GM12878 (cell line): ENCODE measurements at regions not wholly inside any gene's neighbourhood (a gene's known extent, or its start where the extent isn't known, plus 50 kb on each side); places are given as distances from the start of the nearest gene placed in this dataset.

Experiments used
- ATAC-seq: fragments of 200-7000 bp; cut with Tn5 transposase; 3 replicates; pipeline ENCODE4 v1.9.1; 2020; ENCODE audit warnings: mild to moderate bottlenecking, moderate library complexity
- BruUV-seq: library from RNA; stranded (reverse); fragments of 400-500 nt; replicated peaks from 2 replicates; lab custom pipeline; 2021; lab: Mats Ljungman, UMichigan
- CTCF ChIA-PET: fragments of 300-600 bp; sonication (Branson Sonifier 250); formaldehyde crosslinking; extraction: SDS; loops from one replicate; lab custom pipeline; 2021; ENCODE audit warnings: inconsistent platforms; lab: Yijun Ruan, JAX
- POLR2A ChIA-PET: fragments of 350-600 bp; formaldehyde crosslinking; extraction: SDS; loops from one replicate; lab custom pipeline; 2021; ENCODE audit warnings: inconsistent platforms; lab: Charles Lee
- RAD21 ChIA-PET: fragments of 300-600 bp; sonication (Branson Sonifier 250); formaldehyde crosslinking; loops from one replicate; lab custom pipeline; 2023; ENCODE audit warnings: antibody characterized with exemption; ENCODE audit not compliant: unreplicated experiment; lab: Charles Lee
- SMC1A ChIA-PET: fragments of 300-600 bp; sonication (Branson Sonifier 250); formaldehyde crosslinking; loops from one replicate; lab custom pipeline; 2023; ENCODE audit not compliant: unreplicated experiment, uncharacterized antibody; lab: Charles Lee
- DNase-seq: peaks from one replicate; pipeline ENCODE4 v3.0.0-alpha.2; 2011; ENCODE audit warnings: low read depth, low spot score
- FAIRE-seq: peaks from 3 replicates; lab custom pipeline; 2011; peaks lifted over from hg19 to GRCh38; lab: Jason Lieb, UNC
- H2AFZ ChIP-seq: 2 replicates; pipeline ENCODE4 v1.6.0; 2011; ENCODE audit warnings: low read depth, low read length, control low read depth; ENCODE audit not compliant: control insufficient read depth
- H3K27ac ChIP-seq: 2 replicates; pipeline ENCODE4 v1.5.1; 2011; ENCODE audit warnings: control low read depth; ENCODE audit not compliant: control insufficient read depth, insufficient read depth
- H3K27me3 ChIP-seq, 2 experiments: replicated peaks in 1 of 2; 2 replicates each; pipeline versions ENCODE4 v1.6.0 to v1.6.1; 2011; ENCODE audit warnings: low read length in 1 of 2; ENCODE audit not compliant: control insufficient read depth in 2 of 2, insufficient read depth in 2 of 2
- H3K36me3 ChIP-seq, 2 experiments: 2 replicates each; pipeline ENCODE4 v1.5.1; 2011; ENCODE audit warnings: low read length in 1 of 2; ENCODE audit not compliant: control insufficient read depth in 2 of 2, insufficient read depth in 2 of 2
- H3K4me1 ChIP-seq: 2 replicates; pipeline ENCODE4 v1.6.1; 2011; ENCODE audit warnings: mild to moderate bottlenecking, low read length, moderate library complexity, mixed read lengths; ENCODE audit not compliant: control insufficient read depth, insufficient read depth
- H3K4me2 ChIP-seq: 2 replicates; pipeline ENCODE4 v1.6.0; 2011; ENCODE audit warnings: control low read depth; ENCODE audit not compliant: control insufficient read depth, insufficient read depth
- H3K4me3 ChIP-seq: fragments of 200-600 bp; sonication (generic); 2 replicates; pipeline ENCODE4 v1.5.1; 2016
- H3K79me2 ChIP-seq: 2 replicates; pipeline ENCODE4 v1.6.0; 2011; ENCODE audit warnings: low read length; ENCODE audit not compliant: control insufficient read depth, insufficient read depth
- H3K9ac ChIP-seq: 2 replicates; pipeline ENCODE4 v1.8.0; 2011; ENCODE audit warnings: low read length, control low read depth, mixed read lengths; ENCODE audit not compliant: control insufficient read depth, insufficient read depth
- H3K9me3 ChIP-seq: replicated peaks from 3 replicates; pipeline ENCODE4 v1.5.1; 2011; ENCODE audit warnings: mild to moderate bottlenecking, low read length; ENCODE audit not compliant: control insufficient read depth, insufficient read depth
- H4K20me1 ChIP-seq: 2 replicates; pipeline ENCODE4 v1.6.0; 2011; ENCODE audit not compliant: control insufficient read depth, insufficient read depth
- ATF7 ChIP-seq: fragments of 450-650 bp; IDR thresholded peaks from 2 replicates; pipeline ENCODE4 v1.6.1; 2016; ENCODE audit warnings: low read depth, mild to moderate bottlenecking
- BACH1 ChIP-seq: fragments of 450-650 bp; IDR thresholded peaks from 2 replicates; pipeline ENCODE4 v1.6.1; 2017; ENCODE audit warnings: mild to moderate bottlenecking, borderline replicate concordance
- CEBPB ChIP-seq, 2 experiments: fragments of 150-350 bp in 1 of 2; IDR thresholded peaks; 2 replicates each; pipeline ENCODE4 v1.6.1; 2012 to 2014; ENCODE audit warnings: low read depth in 2 of 2, low read length in 2 of 2, borderline replicate concordance in 1 of 2, inconsistent platforms in 1 of 2
- FOXK2 ChIP-seq: fragments of 450-650 bp; IDR thresholded peaks from 2 replicates; pipeline ENCODE4 v1.6.1; 2017; ENCODE audit warnings: mild to moderate bottlenecking, moderate library complexity
- IKZF1 ChIP-seq: fragments of 450-650 bp; conservative IDR thresholded peaks from 2 replicates; pipeline ENCODE4 v1.6.1; 2017; ENCODE audit warnings: antibody characterized with exemption, mild to moderate bottlenecking
- IKZF2 ChIP-seq, 2 experiments: fragments of 450-650 bp; IDR thresholded peaks; 2 replicates each; pipeline ENCODE4 v1.6.1; 2017; ENCODE audit warnings: mild to moderate bottlenecking in 2 of 2, moderate library complexity in 2 of 2
- MEF2A ChIP-seq: IDR thresholded peaks from 2 replicates; pipeline ENCODE4 v1.6.1; 2011; ENCODE audit warnings: low read depth, mild to moderate bottlenecking, low read length, moderate library complexity; ENCODE audit not compliant: insufficient read depth
- MTA3 ChIP-seq: IDR thresholded peaks from 2 replicates; pipeline ENCODE4 v1.6.1; 2012; ENCODE audit warnings: low read length, inconsistent platforms, borderline replicate concordance
- NR2F1 ChIP-seq: fragments of 450-650 bp; conservative IDR thresholded peaks from 2 replicates; pipeline ENCODE4 v1.6.1; 2017; ENCODE audit warnings: mild to moderate bottlenecking
- PML ChIP-seq: IDR thresholded peaks from 2 replicates; pipeline ENCODE4 v1.6.1; 2012; ENCODE audit warnings: low read length, inconsistent platforms
- POLR2AphosphoS5 ChIP-seq: IDR thresholded peaks from 2 replicates; pipeline ENCODE4 v1.6.1; 2011; ENCODE audit warnings: mild to moderate bottlenecking, low read length, inconsistent platforms
- POU2F2 ChIP-seq: IDR thresholded peaks from 3 replicates; pipeline ENCODE4 v1.6.1; 2011; ENCODE audit warnings: low read depth, mild to moderate bottlenecking, low read length, borderline replicate concordance
- SREBF1 ChIP-seq: IDR thresholded peaks from 2 replicates; pipeline ENCODE4 v1.6.1; 2012; ENCODE audit warnings: mild to moderate bottlenecking, low read length
- SRF ChIP-seq, 2 experiments: IDR thresholded peaks; 2 replicates each; pipeline ENCODE4 v1.6.1; 2011; ENCODE audit warnings: low read depth in 2 of 2, low read length in 2 of 2, mild to moderate bottlenecking in 1 of 2, moderate library complexity in 1 of 2
- SUZ12 ChIP-seq: fragments of 200-600 bp; sonication (generic); IDR thresholded peaks from one replicate; pipeline ENCODE4 v1.6.1; 2018; ENCODE audit warnings: antibody characterized with exemption, mild to moderate bottlenecking; ENCODE audit not compliant: unreplicated experiment
- ZNF217 ChIP-seq: fragments of 450-650 bp; IDR thresholded peaks from 2 replicates; pipeline ENCODE4 v1.6.1; 2017; ENCODE audit warnings: antibody characterized with exemption, mild to moderate bottlenecking
- ZNF274 ChIP-seq: IDR thresholded peaks from one replicate; pipeline ENCODE4 v1.8.0; 2011; ENCODE audit not compliant: insufficient read length, insufficient read depth
- ZZZ3 ChIP-seq: IDR thresholded peaks from 2 replicates; pipeline ENCODE4 v1.6.1; 2011; ENCODE audit warnings: low read depth; ENCODE audit not compliant: control insufficient read depth, insufficient read length
- WGBS: methylation state at CpG from one replicate; pipeline ENCODE4 v1.1.6; 2016; ENCODE audit warnings: low lambda C conversion rate; ENCODE audit not compliant: insufficient replicate concordance, insufficient coverage; ENCODE audit errors: missing lambda C conversion rate; 5-methylcytosine and 5-hydroxymethylcytosine counted together
- in situ Hi-C: fragments of 300-500 bp; cut with MboI; formaldehyde crosslinking; loops from 9 replicates; pipeline ENCODE4 v1.14.3; 2018; ENCODE audit warnings: mixed read lengths
- intact Hi-C: fragments of 100-400 bp; cut with micrococcal nuclease; formaldehyde crosslinking; loops from one replicate; pipeline ENCODE4 v1.14.2; 2022; ENCODE audit not compliant: unreplicated experiment
- TF ChIP-seq, protein P1 (sequence below): fragments of 450-650 bp; conservative IDR thresholded peaks from 2 replicates; pipeline ENCODE4 v1.6.1; 2017; ENCODE audit warnings: mild to moderate bottlenecking, moderate library complexity
- TF ChIP-seq, protein P2 (sequence below), 3 experiments: IDR thresholded peaks in 2 of 3; conservative IDR thresholded peaks in 1 of 3; 2 replicates each; pipeline ENCODE4 v1.5.1; 2011; ENCODE audit warnings: low read depth in 3 of 3, low read length in 3 of 3, mild to moderate bottlenecking in 3 of 3, control low read depth in 2 of 3, moderate library complexity in 2 of 3, inconsistent platforms in 1 of 3, mixed read lengths in 1 of 3; ENCODE audit not compliant: control insufficient read depth in 2 of 3, insufficient read depth in 1 of 3; ENCODE audit errors: extremely low read depth in 1 of 3

DNA sequence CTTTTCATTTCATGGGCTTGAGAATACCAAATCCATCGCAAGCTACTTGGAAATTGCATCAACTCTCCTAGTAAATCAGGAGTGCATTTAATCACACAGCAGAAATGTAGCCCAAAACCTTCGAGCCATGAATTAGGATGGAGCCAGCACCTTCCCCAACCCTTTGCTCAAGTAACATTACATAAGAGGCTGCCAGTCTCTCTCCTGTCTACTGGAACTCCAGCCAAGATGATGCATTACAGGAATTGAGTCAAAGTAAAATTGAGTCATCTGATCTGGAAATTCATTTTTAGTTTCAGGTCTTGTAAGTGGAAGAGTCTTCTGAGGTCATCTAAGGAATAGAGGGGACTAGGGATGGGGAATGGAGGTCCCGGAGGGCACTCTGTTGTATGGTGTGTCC, 69.7 kb upstream of the FHIP2A start:
- no peak for DNase-seq
- Histone ChIP-seq H3K9me3 (no peaks in the 10 kb centered on the region), H3K27ac (no peak overlapping the region), H3K36me3 (no peaks in the 10 kb centered on the region), H3K4me2 (no peak overlapping the region), H3K79me2 (no peaks in the 10 kb centered on the region), H3K9ac (no peak overlapping the region)
- ATAC-seq: no peak
- TF ChIP-seq BACH1 (no peak), PML (no peak), NR2F1 (no peak), ZNF217 (no peak), SREBF1 (no peak), ZNF274 (no peak), SUZ12 (no peak), CEBPB (IDR thresholded peaks at IDR 0.05; ENCODE audit: borderline replicate concordance in 1 of 2, low read depth in 2 of 2, low read length in 2 of 2) (no peak), SRF (IDR thresholded peaks at IDR 0.05; ENCODE audit: low read depth in 2 of 2, low read length in 2 of 2) (no peak), FOXK2 (no peak), POLR2AphosphoS5 (no peak), MTA3 (no peak), IKZF1 (no peak), IKZF2 (IDR thresholded peaks at IDR 0.05) (no peak), ATF7 (no peak), ZZZ3 (no peak), POU2F2 (no peak), MEF2A (no peak)
- TF ChIP-seq, protein P1, sequence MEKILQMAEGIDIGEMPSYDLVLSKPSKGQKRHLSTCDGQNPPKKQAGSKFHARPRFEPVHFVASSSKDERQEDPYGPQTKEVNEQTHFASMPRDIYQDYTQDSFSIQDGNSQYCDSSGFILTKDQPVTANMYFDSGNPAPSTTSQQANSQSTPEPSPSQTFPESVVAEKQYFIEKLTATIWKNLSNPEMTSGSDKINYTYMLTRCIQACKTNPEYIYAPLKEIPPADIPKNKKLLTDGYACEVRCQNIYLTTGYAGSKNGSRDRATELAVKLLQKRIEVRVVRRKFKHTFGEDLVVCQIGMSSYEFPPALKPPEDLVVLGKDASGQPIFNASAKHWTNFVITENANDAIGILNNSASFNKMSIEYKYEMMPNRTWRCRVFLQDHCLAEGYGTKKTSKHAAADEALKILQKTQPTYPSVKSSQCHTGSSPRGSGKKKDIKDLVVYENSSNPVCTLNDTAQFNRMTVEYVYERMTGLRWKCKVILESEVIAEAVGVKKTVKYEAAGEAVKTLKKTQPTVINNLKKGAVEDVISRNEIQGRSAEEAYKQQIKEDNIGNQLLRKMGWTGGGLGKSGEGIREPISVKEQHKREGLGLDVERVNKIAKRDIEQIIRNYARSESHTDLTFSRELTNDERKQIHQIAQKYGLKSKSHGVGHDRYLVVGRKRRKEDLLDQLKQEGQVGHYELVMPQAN: no peak
- TF ChIP-seq, protein P2, sequence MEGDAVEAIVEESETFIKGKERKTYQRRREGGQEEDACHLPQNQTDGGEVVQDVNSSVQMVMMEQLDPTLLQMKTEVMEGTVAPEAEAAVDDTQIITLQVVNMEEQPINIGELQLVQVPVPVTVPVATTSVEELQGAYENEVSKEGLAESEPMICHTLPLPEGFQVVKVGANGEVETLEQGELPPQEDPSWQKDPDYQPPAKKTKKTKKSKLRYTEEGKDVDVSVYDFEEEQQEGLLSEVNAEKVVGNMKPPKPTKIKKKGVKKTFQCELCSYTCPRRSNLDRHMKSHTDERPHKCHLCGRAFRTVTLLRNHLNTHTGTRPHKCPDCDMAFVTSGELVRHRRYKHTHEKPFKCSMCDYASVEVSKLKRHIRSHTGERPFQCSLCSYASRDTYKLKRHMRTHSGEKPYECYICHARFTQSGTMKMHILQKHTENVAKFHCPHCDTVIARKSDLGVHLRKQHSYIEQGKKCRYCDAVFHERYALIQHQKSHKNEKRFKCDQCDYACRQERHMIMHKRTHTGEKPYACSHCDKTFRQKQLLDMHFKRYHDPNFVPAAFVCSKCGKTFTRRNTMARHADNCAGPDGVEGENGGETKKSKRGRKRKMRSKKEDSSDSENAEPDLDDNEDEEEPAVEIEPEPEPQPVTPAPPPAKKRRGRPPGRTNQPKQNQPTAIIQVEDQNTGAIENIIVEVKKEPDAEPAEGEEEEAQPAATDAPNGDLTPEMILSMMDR (IDR thresholded peaks at IDR 0.05 in 2 of 3, conservative IDR thresholded peaks at IDR 0.05 in 1 of 3; ENCODE audit: control insufficient read depth in 2 of 3, extremely low read depth in 1 of 3, insufficient read depth in 1 of 3, low read depth in 3 of 3, low read length in 3 of 3): no peak
- TF ChIP-seq, all 136 proteins: peak for 0
- no peak overlapping the region for H3K4me3 ChIP-seq
- ChIA-PET POLR2A (no interaction called here), SMC1A (no interaction called here), CTCF (no interaction called here), RAD21 (no interaction called here)
- intact Hi-C loops (no loop called here), in situ Hi-C loops (no loop called here)
- WGBS: 42% methylated on average over 3 of the region's 3 CpGs
- no peak overlapping the region for H2AFZ ChIP-seq
- peaks cover 0 to 3% of the 10 kb centered on the region in 2 experiments for H3K27me3 ChIP-seq
- FAIRE-seq: no peak
- no TSS peak for BruUV-seq
- no peaks in the 10 kb centered on the region for H4K20me1 ChIP-seq
- no peaks in the 10 kb centered on the region for H3K4me1 ChIP-seq
